DMS53 treated with DMSO at 0.1 percent for 48 hours (cell line): ENCODE measurements at regions not wholly inside any gene's neighbourhood (a gene's known extent, or its start where the extent isn't known, plus 50 kb on each side); places are given as distances from the start of the nearest gene placed in this dataset.
A peak's percentile ranks its signal among the peaks of the same experiment; 100 is the strongest.

ENCODE experiments used
- DNase-seq: peaks from one replicate; lab custom pipeline; 2025; ENCODE audit not compliant: unreplicated experiment; lab: John Stamatoyannopoulos, UW

- no peak for DNase-seq
Measured at GRCh38 chr18:46262856-46263255, 158.7 kb downstream of the HAUS1 start.

- DNase-seq: no peak
Measured at GRCh38 chr18:46264255-46264654, 160.1 kb downstream of the HAUS1 start.

DNA sequence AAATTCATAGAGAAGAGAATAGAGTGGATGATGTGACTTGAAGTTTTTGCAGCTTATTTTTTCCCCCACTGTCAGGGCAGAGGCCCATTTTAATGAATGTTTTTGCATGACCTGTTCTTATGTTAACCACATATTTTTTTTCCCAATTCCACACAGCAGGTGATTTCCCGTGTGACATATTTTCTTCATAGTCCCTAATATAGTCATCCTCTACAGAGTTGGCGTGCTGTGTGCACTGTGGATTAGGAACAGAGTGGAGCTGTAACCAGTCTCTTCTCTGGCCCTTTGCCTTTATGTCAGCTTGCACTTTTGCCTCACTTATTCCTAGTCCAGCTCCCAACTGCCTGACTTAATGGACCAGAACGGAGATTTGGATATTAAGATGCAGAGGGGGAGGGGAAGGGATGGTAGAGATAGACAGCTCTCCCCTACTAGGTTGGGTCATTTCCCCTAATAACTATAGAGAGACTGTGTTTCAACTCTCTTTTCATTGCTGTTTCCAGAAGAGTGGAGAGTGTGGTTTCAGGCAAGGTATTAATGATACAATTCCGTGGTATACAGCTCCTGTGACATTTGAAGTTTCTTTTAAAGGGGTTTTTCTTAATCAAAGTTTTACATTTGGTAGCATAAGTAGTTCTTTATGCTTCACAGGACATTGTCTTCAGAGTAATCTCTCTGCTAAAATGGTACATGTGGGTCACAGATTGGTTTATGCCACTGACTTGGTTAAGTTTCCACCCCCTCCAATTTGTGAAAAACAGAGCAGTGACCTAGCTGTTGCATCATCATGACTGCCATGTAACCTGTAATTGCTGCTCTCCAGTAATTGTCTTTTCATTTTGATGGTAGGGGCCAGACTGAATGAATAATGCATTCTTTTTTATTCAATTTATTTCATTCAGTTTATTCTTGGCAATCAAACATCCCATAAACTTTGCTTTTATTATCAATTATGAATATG, 161.3 kb downstream of the HAUS1 start:
- DNase-seq: no peak

- no peak for DNase-seq
Measured at GRCh38 chr18:46266473-46266872, 162.3 kb downstream of the HAUS1 start.

DNA sequence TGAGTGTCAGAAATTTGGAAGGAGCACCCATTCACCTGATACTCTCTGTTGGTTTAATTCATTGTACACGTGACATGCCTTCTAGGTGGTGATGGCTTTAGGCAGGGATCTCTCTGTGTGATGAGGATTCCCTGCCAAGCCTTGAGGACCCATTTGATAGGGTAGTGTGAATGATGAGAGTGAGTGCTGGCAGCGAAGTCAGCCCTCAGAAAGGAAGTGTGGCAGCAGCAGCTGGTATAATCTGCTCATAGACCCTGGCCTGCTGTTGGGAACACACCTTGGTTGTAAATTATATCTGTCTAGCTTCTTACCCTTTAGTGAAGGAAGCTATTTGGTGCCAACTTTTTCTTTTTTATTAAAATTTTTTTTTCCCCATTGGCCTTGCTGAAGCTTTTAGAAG, 164.5 kb downstream of the HAUS1 start:
- DNase-seq: no peak

DNA sequence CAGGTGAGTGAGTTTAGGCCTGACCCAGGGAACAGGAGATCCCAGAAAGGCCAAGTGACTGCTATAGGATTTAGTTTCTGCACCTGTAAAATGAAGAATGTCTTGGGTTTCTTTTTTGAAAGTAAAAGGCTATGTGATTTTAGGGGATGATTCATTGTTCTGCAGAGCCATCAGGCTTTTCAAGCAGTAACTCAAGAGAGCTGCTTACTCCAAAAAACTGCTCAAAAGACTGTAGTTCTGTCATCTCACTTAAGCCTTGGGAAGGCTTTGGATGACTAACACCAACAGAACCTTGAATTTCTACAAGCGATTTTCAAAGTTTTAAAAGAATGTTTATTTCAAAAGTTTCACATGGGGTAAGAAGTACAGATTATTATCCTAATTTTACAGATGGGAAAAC, 165.1 kb downstream of the HAUS1 start:
- DNase-seq: no peak

GRCh38 chr18:46271488-46271887, 167.3 kb downstream of the HAUS1 start:
- DNase-seq: no peak

- DNase-seq: no peak
Measured at GRCh38 chr18:46273861-46274260, 169.7 kb downstream of the HAUS1 start.

- DNase-seq: no peak
Measured at GRCh38 chr18:46274266-46274665, 170.1 kb downstream of the HAUS1 start.

GRCh38 chr18:46275370-46275769, 171.2 kb downstream of the HAUS1 start:
- DNase-seq: no peak

DNA sequence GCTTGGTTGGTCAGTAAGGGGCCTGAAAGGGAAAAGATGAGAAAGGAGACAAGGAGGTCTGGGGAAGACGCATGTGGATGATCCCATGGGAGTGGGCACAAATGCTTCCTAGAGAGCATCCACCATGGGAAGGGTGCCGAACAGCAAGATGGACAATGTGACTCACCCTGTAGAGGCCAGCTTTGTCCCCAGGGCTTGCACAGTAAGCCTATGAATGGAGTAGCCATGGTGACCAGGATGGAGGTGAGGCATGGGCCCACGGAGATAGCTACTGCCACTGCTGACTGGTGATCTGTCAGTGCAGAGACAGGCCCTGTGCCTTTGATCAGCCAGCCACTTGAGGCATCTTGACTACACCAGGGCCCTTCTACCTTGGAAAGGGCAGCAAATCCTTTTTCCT, 172.6 kb downstream of the HAUS1 start:
- no peak for DNase-seq

DNA sequence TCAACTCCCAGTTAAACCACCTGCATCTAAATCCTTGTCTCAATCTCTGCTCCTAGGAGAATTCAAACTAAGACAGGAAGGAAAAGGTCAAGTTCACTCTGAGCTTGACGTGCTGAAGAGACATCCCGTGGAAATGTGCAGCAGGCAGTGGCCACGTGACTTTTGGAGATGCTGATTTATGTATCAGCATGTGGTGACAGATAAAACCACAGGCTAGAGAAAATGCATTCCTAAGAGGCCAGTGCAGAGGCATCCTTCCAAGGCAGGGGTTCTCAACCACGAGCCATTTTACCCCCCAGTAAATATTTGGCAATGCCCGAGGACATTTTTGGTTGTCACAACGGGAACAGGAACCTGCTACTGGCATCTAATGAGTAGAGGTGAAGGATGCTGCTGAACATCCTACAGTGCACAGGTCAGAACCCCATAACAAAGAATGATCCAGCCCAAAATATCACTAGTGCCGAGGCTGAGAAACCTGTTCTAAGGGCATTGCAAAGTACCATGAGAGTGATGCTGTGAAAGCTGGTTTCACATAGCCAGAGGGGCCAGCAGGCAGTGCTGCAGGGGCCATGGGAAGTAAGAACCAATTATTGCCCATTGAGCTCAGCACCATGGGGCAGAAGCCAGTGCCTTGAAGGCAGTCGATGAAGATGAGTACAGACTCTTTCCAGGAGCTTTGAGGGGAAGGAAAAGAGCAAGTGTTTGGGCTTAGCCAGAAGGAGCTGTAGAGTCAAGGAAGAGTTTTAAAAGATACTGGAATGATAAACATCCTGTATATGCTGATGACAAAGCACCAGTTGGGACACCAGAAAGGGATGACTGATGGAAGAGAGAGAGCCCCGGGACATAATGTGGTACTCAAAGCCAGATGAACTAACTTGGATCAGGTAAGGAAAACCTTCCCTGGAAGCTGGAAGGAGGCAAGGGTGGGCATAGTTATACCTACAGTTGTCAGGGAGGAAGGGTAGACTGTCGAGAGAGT, 174.6 kb downstream of the HAUS1 start:
- no peak for DNase-seq

DNA sequence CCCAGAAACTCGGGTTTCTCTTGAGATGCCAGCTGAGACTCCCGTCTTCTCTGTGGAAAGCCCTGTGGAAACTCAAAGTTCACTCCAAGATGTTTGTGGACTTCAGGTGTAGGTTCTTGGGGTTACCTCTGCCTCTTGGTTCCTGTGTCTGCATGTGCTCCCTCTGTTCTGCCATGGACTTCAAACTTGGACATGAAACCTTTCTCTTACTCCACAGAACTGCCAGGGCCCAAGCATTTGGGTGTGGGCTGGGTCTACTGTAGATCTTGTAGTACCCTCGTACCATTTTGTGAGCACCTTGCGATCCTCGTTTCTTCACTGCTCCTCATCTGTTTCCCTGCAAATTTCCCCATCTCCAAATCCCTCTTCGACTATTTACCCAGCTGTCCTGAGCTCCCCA, 175.5 kb downstream of the HAUS1 start:
- no peak for DNase-seq

- peak; percentile 74 for DNase-seq
Measured at GRCh38 chr18:46281185-46282176, 177.3 kb downstream of the HAUS1 start.

GRCh38 chr18:46282177-46282570, 178.0 kb downstream of the HAUS1 start:
- DNase-seq: no peak

GRCh38 chr18:46282646-46283045, 178.5 kb downstream of the HAUS1 start:
- no peak for DNase-seq

- DNase-seq: no peak
Measured at GRCh38 chr18:46283268-46283667, 179.1 kb downstream of the HAUS1 start.

DNA sequence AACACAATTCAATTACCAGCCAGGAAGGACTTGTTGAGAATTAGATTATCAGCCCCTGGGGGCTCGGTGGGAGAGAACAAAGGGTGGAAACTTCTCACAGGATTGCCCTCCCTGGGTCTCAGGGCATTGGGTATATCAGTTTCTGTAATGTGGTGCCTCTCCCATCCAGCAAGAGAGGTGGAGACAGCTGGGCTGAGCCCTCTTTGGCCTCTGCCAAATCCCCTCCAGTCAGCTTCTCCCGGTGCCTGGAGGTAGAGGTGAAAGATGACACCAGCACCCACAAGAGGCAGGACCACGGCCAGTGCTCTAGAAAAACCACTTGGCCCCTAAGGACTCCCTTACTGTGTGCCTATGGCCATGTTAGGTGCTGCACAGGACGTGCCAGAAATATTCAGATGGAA, 179.7 kb downstream of the HAUS1 start:
- DNase-seq: no peak

- no peak for DNase-seq
Measured at GRCh38 chr18:46289463-46289862, 185.3 kb downstream of the HAUS1 start.

DNA sequence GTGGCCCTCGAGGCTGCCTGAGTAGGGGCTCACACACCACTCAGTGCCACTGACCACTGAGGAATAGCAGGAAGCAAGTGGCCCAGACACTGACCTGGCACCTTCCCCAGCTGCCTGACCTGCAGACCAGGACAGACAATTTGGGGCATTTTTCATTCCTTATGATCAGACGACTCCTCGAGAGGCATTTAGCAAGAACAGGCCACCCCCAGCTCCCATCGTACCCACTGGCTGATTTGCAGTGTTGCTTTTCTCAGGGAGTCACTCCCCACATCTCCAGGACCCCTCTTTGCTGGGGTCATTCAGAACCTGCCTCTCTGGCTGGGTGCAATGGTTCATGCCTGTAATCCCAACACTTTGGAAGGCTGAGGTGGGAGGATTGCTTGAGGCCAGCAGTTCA, 185.7 kb downstream of the HAUS1 start:
- no peak for DNase-seq
